Inferior parietal cortex (tissue), 1 donor: ENCODE measurements at regions not wholly inside any gene's neighbourhood (a gene's known extent, or its start where the extent isn't known, plus 50 kb on each side); places are given as distances from the start of the nearest gene placed in this dataset.
"Not testable (repeated sequence)": the region's sequence is repeated elsewhere in the genome, so short reads cannot be mapped to it uniquely, and the experiment has no call there.

Source experiments
- DNase-seq: peaks from one replicate; pipeline ENCODE4 v3.0.0-alpha.2; 2016; ENCODE audit errors: extremely low spot score

DNA sequence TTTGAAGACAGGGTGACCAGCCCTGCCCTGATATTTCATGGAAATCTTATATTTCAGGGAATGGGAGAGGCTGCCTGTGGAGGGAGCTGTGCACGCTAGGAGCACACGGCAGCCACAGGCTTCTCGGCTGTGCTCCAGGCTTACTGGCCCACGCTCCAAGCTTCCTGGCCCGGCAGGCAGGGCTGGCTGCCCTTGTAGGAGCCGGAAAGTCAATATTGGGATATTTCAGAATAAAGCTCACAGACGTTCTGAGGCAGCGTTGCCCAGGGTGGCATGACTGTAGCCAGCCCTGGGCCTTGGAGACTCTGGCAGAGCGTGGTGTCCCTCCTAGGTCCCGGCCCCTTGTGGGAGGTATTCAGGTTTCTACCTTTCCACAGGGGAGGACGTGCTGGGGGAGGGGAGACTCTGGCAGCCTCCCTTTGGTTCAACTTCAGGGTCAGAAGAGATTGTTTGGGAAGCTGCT is 95.6 kb downstream of the NPIPB11 start:
- no peak for DNase-seq

DNA sequence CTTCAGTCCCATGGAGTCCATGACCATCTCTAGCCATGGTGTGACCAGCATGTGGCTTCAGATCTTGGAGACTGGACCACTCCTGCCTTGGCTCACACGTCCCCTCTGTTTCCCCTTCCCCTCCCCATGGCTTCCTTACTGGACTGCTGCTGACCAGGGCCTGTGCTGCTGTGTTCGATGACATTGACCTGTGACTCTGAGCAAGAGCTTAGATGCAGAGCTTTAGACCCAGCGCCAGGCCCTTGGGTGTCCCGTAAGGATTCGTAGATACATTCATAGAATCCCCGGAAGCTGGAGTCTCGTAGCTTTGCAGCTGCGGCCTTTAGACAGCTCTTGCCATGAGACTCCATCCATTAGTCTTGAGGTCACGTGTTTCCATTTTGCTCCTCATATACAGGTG is 96.3 kb downstream of the NPIPB11 start:
- not testable (repeated sequence) for DNase-seq

DNA sequence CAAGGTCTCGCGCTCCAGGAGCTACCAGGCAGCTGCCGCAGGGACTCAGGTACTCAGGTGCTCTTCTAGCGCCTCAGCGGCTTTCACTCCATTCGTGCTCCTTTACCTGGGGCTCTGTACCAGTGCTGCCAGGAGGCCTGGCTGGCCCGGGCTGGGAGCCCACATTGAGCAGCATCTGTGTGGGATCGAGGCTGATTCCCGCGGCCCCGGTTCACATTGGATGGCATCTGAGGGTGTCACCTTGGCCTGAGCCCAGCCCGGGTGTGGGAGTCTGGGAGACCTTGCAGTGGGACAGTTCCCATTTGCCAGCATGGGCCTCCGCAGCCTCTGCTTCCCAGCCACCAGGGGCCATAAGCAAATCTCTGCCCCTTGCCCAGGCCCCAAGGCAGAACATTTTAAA is 96.9 kb downstream of the NPIPB11 start:
- DNase-seq = not testable (repeated sequence)

DNA sequence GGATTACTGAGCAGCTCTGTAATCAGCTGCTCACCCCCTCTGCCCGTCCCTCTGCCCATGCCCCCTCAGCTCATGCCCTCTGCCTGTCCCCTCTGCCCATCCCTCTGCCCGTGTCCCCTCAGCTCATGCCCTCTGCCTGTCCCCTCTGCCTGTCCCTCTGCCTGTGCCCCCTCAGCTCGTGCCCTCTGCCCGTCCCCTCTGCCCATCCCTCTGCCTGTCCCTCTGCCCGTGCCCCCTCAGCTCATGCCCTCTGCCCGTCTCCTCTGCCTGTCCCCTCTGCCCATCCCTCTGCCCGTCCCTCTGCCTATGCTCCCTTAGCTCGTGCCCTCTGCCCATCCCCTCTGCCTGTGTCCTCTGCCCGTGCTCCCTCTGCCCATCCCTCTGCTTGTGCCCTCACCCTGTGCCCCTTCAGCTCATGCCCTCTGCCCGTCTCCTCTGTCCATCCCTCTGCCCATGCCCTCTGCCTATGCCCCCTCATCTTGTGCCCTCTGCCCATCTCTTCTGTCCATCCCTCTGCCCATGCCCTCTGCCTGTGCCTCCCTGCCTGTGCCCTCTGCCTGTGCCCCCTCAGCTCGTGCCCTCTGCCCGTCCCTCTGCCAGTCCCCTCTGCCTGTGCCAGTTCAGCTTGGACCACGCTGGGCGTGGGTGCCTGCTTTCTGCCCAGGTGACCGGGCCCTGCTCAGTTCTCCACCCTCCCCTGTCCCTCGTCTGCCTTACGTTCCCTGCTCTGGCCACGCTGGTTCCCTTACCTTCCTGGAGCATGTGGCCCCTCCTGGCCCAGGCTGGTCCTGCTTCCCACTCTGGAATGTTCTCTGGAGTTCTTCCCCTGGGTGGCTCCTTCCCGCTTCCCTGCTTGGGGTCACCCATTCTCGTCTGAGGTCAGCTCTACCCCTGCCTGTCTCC is 97.6 kb downstream of the NPIPB11 start:
- DNase-seq = no peak

DNA sequence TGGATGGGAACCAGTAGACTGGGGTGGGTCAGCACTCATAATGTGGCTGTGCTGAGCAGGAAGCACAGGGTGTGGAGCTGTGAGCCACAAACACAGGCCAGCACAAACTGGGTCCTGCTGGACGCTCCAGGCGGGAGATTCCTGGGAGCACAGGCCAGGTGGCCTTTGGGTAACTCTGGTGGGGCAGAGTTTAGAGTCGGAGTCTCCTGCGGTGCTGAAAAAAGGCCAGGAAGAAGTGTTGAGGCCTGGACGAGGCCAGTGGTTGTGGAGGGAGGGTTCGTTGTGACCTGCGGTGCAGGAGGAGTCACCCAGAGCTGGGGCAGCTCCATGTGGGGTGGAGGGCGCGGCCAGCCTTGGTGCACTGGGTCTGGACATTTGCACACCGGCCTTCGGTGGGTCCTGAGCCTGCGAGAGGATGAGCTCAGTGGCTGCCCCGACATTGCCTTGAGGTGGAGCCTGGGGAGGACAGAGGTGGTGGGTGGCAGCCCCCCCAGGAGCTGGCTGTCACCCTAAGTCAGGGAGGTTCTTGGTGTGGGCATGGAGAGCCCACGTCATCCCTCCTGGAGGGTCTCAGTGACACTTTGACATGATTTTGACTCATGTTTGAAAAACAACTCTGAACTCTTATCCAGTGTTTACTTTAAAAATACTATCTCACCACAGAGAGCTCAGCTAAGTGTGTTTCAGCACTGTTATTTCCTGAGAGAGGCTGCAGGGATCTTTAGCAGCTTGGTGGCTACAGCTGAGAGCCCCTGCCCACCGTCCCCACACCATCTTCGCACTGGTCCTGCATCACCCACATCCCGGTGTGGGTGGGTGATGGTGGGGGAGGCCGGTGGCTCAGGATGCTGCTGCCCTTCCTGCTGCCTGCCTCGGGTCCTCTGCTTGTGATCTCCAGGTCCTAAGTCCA is 98.7 kb downstream of the NPIPB11 start:
- no peak for DNase-seq

DNA sequence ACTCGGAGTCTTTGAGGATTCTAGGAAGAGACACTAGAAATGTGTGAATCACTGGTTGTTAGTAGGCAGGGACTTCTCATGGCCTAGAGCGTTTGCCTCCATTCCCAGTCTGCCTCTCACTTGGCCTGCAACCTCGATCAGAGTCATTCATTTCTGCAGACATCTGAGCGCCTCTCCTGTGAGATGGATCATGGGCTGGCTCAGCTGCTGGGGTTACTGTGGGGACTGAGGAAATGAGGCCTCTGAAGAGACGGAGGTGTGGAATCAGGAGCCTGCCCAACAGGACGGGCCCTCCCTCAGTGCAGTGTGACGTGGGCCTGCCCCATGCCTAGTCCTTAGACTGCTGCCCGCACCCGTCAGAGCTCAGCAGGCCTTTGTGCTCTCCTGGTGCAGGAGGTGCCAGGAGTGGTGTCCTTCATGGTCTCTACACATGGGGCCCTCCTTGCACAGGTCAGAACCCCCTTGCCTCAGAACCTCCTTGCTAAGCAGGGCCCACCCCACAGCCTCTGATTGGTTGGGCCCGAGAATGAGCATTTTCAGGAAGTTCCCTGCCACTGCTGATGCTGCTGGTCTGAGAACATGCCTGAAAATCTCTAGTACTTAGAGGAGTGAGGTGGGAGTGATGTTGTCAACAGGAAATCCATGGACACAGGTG is 99.4 kb downstream of the NPIPB11 start:
- no peak for DNase-seq

DNA sequence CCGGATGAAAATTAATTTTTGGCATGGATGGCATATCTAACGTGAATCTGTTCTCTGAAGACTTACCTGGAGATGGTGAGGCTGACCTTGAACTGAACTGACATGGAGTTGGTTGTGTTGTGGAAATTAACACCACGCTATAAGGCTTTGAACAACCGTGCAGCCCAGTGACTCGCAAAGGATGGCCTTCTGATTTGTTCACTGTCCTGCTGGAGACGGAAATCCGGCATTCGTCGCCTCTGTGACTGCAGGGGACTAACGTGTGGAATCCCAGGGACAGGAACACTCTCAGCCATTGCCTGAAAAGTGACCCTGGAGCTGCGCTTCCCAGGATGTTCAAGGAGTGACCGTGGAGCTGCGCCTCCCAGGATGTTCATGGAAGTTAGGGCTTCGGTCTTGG is 100.3 kb downstream of the NPIPB11 start:
- DNase-seq = no peak

DNA sequence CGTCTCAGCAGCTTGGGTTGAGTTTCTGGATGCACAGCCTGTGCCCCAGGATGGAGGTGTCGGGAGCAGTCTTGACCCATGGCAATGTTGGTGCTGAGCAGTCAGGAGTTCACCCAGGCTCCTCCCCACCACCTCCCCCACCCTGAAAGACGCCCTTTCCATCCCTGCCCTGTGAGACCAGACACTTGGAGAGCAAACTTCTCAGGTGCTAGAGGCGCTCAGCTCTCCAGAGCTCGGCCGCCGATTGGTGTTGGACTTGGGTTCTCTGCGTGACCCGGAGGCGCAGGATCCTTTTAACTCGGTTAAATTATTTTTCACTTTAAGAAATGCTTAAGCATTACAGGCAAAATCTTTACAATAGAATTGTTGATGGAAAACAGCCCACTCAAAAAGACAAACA is 101.5 kb downstream of the NPIPB11 start:
- not testable (repeated sequence) for DNase-seq

DNA sequence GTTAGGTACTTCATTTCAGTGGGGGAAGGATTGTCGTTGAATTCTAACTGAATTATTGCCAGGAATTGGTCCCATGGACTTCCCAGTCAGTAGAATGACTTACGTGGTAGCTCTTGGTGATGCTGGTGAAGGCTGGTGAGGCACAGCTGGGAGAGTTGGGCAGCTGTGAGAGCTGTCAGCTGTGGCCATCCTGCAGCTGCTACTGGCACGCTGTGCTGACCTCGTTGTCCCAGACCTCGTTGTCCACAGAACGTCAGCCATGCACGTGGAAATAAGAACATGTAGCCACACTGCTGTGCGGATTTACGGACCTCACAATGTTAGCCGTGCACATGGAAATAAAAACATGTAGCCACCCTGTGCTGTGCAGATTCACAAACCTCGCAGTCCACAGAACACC is 102.3 kb downstream of the NPIPB11 start:
- DNase-seq = no peak

DNA sequence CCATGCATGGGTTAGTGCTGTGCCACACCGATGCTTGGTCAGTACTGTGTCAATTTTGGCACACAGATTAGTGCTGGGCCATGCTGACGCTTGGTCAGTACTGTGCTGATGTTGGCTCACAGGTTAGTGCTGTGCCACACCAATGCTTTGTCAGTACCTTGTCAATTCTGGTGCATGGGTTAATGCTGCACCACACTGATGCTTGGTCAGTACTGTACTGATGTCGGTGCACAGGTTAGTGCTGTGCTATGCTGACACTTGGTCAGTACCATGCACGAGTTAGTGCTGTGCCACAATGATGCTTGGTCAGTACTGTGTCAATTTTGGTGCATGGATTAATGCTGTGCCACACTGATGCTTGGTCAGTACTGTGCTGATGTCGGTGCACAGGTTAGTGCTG is 103.0 kb downstream of the NPIPB11 start:
- no peak for DNase-seq

DNA sequence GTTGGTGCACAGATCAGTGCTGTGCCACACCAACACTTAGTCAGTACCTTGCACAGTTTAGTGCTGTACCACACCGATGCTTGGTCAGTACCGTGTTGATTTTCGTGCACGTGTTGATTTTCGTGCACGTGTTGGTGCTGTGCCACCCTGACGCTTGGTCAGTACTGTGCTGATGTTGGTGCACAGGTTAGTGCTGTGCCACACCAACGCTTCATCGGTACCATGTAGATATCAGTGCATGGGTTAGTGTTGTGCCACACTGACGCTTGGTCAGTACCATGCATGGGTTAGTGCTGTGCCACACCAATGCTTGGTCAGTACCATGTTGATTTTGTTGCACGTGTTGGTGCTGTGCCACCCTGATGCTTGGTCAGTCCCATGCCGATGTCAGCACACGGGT is 103.5 kb downstream of the NPIPB11 start:
- no peak for DNase-seq

DNA sequence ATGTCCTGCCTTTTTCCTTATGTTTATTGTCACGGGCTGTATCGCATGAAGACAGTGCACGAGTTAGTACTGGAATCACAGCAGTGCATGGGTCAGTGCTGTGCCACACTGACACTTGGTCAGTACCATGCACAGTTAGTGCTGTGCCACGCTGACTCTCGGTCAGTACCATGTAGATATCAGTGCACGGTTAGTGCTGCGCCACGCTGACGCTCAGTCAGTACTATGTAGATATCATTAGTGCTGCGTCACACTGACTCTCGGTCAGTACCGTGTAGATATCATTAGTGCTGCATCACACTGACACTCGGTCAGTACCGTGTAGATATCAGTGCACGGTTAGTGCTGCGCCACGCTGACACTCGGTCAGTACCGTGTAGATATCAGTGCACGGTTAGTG is 104.1 kb downstream of the NPIPB11 start:
- not testable (repeated sequence) for DNase-seq

DNA sequence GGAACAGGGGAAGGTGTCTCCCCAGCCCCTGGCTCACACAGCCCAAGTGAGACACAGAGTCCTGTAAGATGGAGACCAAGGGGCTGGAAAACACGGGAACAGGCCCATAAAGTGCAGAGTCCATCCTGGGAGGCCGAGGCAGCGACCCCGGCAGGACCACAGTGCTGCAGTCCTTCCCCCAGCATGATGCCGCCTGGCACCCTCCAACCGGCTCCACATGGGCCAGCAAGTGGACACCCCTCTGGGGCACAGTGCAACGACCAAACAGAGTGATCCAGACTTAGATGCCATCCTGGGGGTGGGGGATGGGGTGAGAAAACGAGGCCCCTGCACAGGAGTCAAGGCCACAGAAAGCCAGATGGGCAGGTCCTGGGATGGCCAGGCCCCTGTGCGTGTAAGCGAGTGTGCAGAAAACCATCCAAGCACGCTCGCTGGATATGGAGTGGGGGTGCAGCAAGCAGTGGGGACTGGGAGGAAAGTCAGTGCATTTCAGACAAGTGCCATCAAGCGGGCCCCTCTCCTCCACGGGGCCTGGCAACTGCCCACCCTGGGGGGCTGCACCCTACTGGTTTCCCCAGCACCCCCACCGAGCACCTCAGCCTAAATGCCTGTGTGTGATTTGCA is 104.7 kb downstream of the NPIPB11 start:
- DNase-seq = not testable (repeated sequence)

DNA sequence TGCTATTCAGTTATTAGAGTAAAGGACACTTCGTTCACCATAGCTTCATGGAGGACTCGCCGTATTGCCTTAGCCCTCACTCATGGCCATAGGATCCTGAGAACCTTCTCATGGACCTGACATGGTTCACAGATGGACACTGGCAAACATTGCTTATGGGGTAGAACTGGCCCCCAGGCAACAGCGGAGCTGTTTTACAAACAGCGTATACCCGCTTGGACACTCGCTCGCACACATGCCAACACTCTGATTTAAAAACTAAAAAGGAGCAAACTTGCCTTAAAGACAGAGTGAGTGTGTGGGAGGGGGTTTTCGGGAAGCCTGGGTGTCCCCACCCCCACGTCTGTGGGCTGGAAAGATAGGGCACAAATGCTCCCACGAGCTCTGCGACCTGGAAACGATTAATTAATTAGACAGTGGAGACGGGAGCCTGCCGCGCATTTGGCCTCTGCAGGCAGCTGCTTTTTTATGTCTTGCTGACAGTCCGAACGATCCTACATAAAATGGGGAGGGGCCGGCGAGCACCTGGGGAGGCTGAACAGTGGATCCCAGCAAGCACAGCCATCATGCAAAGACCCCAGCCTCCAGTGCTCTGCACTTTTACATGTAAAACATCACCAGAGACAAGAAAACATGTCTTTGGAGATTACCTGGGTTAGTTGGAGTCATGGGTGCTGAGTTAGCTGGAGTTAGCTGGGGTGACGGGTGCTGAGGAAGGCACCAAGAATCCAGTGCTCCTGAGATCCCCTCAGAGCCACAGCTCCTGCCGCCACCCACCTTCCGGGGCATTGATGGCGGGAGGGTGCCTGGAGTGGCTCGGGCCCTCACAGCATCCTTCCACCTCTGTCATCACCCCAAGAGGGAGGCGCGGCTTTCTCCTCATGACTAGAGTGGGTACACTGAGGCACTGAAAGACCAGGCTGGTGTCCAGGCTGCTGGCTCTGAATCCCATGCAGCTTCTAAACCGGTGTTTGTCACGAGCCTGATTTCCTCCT is 105.7 kb downstream of the NPIPB11 start:
- DNase-seq = not testable (repeated sequence)

DNA sequence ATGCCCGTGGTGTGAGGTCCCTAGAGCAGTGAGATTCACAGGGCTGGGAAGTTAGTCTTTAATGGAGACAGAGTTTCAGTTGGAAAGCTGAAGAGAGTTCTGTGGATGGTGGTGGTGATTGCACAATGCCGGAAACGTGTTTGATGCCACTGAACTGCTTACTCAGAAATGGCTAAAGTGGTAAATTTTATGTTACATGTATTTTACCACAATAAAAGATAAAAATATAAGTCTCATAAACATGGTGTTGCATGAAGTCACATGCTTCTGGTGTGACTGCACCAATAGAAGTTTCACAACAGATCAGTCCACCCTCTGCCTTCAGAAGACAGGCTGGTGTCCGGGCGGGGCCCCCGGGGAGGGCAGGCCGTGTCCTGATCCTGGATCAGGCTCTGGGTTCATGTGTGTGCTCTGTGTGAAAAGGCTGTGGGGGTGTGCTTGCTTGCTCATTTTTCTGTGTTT is 106.5 kb downstream of the NPIPB11 start:
- not testable (repeated sequence) for DNase-seq

DNA sequence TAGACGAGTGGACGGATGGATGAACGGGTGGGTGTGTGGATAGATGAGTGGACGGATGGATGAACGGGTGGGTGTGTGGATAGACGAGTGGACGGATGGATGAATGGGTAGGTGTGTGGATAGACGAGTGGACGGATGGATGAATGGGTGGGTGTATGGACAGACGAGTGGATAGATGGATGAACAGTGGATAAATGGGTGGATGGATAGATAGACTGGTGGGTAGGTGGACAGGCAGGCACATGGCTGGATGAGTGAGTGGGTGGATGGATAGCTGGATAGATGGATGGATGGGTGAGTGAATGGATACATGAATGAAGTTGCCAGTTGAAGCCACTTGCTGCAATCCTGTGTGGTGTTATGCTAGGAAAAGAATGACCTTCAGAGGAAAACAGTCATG is 107.5 kb downstream of the NPIPB11 start:
- not testable (repeated sequence) for DNase-seq

DNA sequence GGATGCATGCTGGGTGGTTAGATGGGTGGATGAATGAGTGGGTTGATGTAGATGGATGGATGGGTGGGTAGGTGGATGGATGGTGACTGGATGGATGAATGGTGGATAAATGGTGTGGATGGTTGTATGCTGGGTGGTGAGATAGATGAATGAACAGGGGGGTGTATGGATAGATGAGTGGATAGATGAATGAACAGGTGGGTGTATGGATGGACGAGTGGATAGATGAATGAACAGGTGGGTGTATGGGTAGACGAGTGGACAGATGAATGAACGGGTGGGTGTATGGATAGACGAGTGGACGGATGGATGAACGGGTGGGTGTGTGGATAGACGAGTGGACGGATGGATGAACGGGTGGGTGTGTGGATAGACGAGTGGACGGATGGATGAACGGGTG is 108.2 kb downstream of the NPIPB11 start:
- not testable (repeated sequence) for DNase-seq

DNA sequence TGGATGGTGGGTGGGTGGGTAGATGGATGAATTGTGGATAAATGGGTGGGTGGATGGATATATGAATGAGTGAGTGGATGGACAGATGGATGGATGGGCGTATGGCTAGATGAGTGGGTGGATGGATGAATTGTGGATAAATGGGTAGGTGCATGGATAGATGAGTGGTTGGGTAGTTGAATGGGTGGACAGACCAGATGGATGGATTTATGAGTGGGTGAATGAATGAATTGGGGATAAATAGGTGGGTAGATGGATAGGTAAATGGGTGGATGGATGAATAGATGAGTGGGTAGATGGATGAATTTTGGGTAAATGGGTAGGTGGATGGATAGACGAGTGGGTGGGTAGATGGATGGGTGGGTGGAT is 108.7 kb downstream of the NPIPB11 start:
- not testable (repeated sequence) for DNase-seq

DNA sequence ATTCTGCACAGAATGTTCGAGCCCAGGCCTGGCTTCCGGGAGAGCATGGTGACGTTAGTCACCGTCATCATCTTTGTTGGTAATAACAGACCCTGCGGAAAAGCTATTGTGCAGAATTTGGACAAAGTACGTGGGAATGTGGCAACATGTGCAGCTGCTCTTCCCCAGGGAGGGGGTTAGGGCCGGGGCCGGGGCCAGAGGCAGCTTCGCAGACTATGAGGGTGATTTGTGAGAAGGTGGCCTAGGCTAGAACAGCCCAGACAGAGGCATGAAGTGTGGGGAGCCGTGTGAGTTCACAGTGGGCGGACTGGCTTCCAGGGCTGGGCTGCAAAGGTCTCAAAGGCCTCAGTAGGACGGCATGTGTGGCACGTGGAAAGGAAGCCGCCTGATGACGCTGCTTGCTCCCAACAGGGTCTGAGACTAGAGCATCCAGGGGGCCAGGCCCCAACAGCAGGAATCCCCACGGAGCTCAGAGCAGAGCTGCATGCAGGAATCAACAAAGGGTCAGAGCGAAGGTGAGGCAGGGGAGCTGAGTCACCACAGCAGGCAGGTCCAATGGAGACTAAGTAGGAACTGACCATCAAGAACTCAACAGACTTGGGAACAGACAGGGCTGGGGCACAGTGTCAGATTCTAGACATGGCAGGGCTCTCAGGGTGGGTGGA is 109.2 kb downstream of the NPIPB11 start:
- DNase-seq = not testable (repeated sequence)

DNA sequence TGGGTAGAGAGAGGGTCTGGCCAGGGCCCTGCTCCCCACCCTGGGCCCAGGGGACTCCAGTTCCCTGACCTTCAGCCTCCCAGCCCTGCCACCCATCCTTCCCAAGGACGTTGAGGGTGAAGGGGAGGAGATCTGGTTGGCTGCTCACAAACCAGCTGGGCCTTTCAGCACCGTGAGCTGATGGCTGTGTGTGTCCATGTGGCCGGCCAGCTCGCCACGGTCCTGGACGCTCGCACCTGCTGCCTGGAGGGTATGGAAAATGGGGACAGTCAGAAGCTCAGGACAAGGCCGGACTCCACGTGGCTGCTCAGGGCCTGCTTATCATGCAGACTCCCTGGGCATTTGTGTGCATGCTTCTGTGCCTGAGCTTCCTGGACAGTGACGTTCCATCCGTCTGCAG is 110.3 kb downstream of the NPIPB11 start:
- not testable (repeated sequence) for DNase-seq
